ENCODE measurements at regions not wholly inside any gene's neighbourhood (a gene's known extent, or its start where the extent isn't known, plus 50 kb on each side); places are given as distances from the start of the nearest gene placed in this dataset.

DNA sequence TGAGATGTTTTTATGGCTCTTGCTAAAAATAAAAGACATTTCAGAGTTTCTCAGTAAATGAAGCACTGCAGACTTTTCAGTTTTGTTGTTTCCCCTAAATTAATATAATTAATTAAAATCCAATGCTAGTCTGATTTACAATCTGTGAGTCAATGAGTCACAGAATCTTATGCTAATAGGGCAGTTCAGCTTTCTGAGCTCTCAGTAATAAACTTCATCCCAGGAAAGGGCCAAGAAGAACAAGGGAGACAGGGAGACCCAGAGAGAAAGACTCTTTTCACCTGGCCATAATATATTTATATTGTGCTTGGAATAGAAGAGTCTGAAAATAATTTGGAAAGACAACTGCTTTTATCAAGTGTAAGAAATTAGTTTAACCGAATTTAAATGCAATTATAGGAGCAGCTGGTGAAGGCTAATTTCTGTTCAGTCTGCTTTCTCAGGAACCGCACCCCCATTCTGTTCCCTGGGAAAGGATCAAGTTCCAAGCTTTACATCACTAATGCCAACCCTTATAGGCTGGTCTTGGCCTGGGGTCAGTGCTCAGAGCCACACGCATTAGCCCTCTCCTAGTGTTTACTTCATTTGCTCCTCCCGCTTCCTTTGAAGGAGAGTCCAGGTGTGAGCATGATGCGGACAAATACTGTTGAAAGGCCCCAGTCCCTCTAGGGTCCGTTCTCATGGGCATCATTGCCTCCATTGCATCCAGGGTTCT is 145.6 kb downstream of the ZBTB18 start:
- no peak for DNase-seq (ENCODE audit: low read depth)

DNA sequence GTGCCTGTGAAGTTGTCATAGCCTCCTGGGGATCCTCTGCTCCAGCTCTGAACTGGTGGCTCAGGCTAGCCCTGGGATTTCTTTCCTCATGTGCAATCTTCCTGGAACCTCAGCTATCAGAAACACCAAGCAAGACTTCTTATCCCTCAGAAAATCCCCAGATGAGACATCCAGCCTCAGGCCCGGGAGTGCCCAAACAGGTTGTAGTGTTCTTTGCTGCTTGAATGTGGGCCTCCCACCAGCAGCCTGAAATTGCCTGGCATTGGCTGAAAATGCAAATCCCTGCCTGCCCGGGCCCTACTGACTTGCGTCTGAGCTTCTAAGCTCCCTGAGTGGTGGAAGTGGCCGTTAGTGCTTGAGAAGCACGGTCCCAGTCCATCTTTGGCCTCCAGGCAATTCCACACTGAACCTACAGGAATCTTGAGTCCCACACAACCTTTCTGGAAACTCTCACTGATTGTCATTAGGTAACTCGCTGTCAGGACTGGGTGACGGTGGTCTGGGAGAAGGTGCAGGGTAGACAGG is 146.8 kb downstream of the ZBTB18 start:
- no peak for DNase-seq (ENCODE audit: low read depth)

DNA sequence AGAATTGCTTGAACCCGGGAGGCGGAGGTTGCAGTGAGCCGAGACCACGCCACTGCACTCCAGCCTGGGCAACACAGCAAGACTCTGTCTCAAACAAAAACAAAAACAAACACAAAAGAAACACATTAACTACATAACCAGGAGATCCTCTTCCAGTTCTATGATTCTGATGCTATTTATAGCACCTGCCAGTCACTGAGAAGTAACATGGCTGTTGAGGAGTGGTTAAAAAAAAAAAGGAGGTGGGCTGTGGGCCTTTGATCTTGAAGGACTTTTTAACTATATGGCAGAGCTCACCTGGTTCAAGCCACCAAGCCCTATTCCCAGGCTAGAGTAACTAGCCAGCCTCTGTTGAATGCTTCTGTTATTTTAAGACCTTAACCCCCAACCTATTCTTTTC is 148.8 kb downstream of the ZBTB18 start:
- no peak for DNase-seq (ENCODE audit: low read depth)

DNA sequence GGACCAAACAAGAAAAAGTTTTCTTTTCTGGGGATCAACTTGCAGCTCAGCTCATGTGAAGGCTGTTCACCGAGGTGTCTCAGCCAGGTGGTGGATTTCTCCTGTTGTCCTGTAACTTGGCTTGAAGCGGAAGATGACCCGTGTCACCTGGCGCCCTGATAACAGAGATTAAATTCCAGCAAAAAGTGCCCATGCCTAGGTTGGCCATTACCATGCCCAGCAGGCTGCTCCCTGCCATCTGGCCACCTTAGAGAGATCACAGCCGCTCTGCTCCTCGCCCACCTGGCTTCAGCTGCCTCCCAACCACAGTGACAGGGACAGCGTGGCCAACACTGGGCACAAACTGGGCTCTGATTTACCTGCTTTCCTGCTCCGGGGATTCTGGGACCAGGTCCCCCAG is 149.5 kb downstream of the ZBTB18 start:
- no peak for DNase-seq (ENCODE audit: low read depth)

DNA sequence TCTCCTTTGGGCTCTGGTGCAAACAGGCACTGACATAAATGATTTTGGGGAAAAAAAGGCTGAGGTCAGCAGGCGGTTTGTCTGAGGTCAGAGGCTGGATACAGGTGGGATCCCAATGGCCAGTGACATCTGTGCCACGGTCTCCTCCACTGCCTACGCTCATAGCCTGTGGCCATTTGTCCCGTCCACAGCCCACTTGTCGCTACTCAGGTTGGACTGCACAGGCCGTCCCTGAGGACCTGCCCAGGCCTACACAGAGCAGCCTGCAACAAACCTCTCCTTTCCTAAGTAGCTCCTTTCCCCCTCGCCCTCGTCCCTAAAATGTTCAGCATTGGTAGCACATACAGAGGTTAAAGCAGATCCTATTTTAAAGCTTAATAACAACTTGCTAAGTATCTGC is 150.7 kb downstream of the ZBTB18 start:
- DNase-seq (ENCODE audit: low read depth), result no peak

DNA sequence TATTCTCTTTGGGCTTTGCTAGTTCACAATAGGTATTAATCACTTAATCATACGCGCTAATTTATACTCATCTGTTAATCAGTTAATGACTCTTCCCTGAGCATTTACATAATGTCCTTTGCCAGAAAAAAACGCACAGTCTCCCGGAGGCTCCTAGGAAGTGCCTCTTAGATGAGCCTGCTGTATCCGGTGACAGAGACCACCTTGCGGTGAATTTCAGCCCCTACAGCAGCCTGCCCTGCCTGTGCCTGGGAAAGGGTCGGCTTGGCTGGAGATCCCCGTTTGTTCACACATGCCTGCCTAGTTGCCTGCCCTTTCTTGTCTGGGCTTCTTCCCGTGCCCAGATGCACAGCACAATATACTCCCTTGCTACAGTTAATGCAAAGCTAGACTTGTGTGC is 152.9 kb downstream of the ZBTB18 start:
- no peak for DNase-seq (ENCODE audit: low read depth)

DNA sequence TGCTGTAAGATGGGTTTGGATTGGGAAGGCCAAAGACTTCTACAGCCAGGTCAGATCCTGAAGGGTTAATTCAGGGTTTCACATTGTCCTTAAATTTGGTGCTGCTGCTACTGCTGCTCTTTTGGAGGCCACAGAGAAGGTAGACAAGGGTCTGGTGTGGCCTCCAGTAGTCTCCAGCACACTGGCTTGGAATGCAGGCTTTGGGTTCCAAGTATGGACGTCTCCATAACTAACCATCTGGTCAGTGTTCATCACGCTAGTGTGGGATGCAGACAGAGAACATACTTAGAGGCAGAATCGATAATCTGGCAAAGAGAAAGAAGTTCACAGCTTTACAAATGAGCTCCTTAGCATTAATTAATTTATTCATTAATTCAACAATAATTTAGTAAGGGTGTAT is 154.1 kb downstream of the ZBTB18 start:
- no peak for DNase-seq (ENCODE audit: low read depth)

DNA sequence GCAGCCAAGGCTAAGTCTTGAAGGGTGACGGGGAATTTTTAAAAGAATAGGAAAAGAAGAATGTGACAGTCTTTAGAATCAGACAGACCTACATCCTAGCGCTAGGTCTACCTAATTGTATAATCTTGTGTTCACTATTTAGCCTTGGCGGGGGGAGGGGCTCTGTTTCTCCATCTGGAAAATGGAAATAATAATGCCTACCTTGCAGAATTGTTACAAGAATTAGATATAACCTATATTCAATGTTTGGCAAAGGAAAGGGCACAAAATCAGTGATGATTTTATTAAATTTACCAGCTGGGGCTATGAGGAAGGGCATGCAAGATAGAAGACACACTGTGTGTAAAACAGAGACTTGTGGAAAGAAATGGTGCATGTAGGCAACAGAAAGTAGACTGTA is 154.8 kb downstream of the ZBTB18 start:
- no peak for DNase-seq (ENCODE audit: low read depth)

DNA sequence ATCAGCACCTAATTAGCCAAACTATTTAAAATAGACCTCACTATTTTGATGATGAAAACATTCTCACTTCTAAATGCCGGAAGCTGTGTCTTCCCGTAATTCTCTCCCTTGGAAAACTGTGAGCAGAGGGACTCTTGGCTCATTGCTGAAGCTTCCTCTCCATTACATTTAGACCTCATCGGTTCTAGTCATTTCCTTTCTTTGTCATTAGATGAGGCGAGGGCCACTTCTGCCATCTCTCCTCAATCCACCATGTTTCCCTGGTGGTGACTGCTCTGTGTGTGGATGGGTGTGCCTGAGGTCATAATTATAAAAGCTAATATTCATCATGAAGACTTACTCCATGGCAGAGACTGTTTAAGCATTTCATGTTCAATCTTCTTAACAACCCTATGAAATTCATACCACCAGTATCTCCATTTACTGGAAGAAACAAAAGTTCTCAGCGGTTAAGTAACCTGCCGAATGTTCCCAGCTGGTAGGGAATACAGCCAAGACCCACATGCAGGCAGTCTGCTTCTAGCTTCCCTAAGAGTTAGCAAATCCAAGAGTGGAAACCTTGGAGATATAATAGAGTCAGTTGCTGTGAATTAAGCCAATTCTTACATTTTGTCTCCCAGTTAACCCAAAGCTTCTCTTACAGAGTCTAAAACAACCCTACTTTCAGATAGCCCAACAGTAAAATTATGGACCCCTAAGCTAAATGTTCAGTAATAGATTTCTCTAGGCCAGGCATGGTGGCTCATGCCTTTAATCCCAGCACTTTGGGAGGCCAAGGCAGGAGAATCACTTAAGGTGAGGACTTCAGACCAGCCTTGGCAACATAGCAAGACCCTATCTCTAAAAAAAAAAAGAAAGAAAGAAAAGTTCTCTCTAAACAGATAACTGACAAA is 156.2 kb downstream of the ZBTB18 start:
- no peak for DNase-seq (ENCODE audit: low read depth)

DNA sequence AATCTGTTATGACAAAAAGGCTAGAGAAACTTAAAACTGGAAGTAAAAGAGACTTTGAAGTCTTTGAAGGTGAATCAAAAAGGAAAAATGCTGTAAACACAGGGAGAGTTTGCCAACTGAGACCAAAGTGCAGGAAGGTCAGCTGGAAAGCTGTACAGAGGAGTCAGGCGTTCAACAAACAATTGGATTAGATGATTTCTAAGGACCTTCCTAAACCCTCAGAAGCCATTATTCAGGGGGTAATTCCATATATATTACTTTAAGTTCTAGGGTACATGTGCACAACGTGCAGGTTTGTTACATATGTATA is 156.8 kb downstream of the ZBTB18 start:
- DNase-seq (ENCODE audit: low read depth), result no peak

DNA sequence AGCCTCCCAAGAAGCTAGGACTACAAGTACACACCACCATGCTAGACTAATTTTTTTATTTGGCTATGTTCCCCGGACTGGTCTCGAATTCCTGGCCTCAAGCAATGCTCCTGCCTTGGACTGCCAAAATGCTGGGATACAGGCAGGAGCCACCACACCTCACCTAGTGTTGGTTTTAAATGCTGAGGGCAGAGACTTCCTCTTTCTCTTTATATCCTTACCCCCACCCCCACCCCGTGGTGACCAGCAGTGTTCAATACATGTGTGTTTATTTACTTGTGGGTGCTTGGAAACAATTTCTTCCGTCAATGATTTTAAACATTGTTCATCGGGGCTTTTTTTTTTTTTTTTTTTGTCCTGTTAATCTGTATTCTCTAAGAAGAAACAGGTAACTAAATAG is 158.9 kb downstream of the ZBTB18 start:
- no peak for DNase-seq (ENCODE audit: low read depth)

DNA sequence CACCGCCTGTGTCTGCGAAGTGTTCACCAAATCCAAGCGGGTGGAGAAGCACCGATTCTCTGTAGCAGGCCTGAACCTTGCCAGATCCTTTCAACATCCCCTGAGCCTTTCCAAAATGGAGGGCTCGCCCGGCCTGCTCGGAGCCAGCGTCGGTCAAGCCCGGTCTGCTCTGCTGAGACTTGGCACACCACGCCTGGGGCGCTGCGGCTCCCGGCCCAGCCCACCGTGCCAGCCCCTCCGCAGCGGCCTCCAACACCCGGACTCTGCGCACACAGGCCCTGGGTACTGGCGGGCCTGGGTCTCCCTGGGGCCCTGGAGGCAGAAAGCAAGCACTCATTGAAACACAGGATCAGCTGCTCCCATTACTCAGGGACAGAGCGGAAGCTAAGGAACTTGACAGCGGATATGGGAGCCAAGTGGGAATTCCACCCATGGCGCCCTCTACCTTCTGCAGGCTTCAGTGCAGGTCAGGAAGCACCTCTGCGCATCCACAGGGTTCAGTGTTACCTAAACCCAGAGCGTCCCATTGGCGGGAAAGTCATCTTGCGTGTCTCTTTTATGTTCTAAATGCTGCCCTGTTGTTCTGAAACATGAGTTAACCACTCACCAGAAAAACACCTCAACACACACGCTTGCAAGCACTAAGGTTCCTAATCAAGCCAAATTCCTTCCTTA is 159.9 kb downstream of the ZBTB18 start:
- no peak for DNase-seq (ENCODE audit: low read depth)

DNA sequence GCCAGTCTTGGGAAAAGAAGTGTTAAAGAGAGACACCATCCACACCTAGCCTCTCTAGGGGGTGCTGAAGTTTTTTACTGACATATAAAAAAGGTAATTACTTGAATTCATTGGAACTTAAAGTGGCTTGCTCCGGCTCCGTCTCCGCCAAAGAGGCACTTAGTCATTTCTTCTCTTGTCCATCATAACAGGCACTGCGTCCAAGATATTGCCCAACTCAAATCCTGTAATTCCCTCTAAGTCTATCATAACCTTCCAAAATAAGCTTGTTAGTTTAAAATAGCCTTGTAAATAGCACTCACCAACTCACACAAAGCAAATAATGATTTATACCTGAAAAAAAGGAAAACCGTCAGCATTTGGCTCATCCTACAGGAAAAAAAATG is 160.5 kb downstream of the ZBTB18 start:
- DNase-seq (ENCODE audit: low read depth), result no peak

DNA sequence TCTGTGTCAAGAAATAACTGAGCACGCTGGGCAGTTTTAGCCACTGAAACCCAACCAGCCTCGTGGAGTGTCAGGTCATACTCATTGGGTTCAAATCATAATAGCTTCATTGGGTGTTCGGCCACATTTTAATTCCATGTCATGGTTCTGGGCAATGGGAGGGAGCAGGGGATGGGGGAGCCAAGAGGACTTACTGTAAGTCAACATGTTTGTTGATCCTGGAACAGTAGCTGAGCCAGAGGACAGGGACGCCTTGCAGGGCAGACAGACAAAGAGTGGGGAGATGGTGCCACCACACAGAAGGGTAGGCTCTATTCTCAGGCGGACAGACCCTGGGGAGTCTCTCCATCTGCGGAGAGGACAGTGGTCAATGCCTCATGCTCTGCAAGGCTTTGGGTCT is 161.1 kb downstream of the ZBTB18 start:
- DNase-seq (ENCODE audit: low read depth), result no peak

DNA sequence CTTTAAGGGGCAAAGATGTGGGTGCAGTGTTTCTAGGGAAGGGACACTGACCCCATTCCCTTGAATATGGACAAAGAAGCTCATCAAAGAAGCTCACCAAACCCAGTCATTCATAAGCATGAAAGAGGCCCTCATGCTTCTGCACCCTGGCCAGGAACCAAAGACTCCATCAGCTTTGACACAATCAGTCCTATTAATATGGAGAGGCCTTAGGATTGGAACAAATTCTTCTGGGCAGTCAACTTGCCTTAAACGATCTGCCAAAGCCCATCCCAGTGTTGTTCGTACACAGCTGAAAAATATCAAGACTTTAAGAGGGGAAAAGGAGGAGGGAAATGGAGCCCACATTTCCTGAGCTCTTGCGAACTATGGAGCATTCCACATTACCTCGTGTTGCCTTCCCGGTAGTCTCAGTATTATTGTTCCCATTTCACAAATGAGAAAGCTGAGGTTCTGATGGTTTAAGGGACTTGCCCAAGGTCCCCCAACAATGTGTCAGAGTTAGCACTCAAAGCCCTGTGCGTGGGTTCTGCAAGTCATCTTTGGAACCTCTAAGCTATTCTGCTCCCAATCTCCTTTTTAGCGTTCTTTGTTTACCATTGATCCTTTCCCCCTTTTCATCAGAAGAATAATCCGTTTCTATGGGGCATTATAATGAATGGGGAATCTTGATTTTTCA is 161.9 kb downstream of the ZBTB18 start:
- DNase-seq (ENCODE audit: low read depth), result no peak

DNA sequence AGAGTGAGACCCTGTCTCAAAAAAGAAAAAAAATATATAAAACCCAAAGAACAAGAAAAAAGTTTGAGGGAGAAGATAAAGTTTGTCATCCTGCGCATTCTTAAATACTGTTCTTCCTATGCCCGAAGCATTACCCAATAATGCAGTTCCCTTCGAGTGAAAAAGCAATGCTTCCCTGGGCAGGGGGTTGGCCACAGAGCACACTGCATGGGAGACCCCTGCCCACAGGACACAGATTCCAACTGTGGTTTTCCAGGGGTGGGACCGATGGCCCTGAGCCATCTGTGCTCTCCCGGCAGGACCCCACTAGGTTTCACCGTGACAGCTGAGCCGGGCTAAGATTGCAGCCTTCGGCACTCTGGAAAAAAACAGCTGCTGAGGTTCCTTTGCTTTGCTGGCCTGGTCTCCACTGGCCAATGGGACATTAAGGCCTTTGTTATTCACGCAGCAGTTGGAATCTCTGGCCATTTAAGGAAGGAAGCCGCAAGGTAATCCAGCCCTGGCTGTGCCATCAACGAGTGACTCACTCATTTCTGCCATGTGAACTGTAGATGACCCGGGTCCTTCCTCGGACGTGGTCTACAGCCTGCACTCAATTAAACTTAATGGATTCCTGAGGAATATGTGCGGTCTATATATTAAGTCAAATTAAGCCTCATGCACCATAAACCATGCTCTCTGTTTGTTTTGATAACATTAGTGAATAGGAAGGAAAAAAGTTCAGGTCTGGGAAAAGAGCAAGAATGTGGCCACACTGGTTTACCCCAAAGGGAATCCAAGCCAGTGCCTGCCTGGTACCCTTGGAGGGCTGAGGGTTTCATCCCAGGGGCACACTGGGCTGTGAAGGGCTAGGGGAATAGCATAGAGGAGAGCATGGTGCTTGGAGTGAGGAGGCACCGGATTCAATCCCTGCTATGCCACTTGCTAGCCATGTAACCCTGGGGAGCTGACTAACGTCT is 163.2 kb downstream of the ZBTB18 start:
- no peak for DNase-seq (ENCODE audit: low read depth)

DNA sequence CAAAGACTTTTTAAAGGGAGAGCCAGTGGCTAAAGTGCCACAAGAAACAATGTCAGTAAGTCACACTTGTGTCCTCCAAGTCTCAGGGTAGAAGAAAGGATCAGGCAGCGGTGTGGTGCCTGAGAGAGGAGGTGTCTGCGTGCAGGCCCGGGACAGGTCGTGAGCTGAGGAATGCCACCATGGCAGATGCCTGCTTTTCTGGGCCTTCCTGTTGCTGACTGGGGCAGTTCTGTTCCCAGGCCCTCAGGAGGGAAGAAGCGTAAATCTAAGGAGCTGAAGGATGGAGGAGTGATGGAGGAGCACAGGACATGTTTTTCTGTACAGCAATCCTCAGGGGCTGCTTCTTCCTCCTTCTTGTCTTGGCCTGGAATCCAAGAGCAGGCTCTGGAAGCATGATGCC is 165.8 kb downstream of the ZBTB18 start:
- DNase-seq (ENCODE audit: low read depth), result no peak

DNA sequence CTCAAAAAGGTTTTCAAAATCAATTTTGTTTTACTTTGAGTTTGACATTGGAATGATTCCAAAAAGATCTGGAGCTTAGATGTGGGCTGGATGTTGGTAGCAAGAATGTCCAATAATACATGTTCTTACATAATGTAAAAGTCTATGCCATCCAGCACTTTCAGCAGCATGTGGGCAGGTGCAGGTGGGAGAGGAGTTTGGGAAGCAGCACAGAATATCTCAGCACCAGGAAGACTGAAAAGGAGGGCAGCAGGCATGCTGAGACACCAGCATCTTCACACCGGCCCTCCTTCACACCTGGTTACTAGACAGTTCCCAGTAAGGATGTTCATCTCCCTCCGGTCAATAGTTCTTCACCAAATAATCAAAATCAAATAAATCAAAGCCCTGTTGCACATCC is 166.6 kb downstream of the ZBTB18 start:
- no peak for DNase-seq (ENCODE audit: low read depth)

DNA sequence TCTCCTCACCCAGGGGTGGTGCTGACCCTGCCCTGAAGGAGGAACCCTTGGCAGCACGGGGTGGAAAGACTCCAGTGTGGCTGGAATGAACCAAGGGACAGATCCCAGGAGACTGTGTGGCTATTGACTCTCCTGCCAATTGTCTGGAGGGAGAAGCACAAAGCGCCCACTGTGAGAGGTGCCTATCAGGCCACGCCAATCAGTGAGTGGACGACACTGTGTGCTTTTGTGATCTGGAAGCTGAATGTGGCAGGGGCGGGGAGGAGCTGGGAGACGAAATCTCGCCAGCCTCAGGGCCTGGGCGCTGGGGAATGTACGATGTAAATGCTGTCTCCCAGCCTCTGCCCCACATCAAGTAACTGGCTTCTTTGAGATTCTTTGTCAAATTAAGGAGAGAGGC is 167.1 kb downstream of the ZBTB18 start:
- no peak for DNase-seq (ENCODE audit: low read depth)

DNA sequence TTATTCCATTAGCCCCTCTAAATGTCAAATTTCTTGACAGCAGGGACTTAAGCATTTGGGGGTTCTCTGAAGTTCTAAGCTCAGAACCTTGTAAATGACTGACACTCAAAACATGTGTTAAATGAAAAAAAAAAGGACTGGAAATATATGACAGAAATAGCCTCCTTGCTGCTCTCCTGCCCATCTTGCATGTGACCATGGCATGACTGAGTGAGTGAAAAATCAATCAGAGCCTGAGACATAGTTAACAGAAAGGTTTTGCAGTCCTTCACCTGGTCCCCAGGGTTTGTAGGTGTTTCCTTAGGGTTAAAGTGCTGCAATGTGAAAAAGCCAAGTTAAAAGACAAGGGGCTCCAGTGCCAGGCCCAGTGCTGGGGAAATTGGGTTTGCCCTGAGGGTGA is 168.1 kb downstream of the ZBTB18 start:
- no peak for DNase-seq (ENCODE audit: low read depth)

DNA sequence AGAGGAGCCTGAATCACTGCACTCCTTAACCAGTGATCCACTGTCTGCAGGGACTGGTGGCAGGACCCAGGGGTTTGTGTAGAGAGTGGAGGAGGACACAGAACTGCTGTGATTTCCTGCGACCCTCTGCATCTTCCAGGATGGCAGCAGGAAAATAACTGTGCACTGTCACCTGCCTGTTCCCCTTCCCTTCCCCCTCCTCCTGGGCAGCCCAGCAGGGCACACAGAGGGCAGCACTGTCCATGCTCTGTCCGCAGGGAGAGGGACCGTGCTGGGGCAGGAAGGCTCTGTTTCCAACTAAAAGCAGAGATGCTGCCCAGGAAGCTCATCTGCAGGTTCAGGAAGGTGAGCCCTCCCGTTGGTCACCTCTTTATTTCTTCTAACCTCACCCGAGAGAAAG is 168.7 kb downstream of the ZBTB18 start:
- DNase-seq (ENCODE audit: low read depth), result no peak

All from stimulated activated CD8-positive, alpha-beta memory T cell treated with anti-CD3 and anti-CD28 coated beads, Interleukin-7, amount 100 ng/mL, for 24 hours (primary cell).